HG03439 (cell line): ENCODE measurements at regions not wholly inside any gene's neighbourhood (a gene's known extent, or its start where the extent isn't known, plus 50 kb on each side); places are given as distances from the start of the nearest gene placed in this dataset.
"Not testable (repeated sequence)": the region's sequence is repeated elsewhere in the genome, so short reads cannot be mapped to it uniquely, and the experiment has no call there.

ENCODE experiments used
- ATAC-seq: cut with Tn5 transposase; IDR thresholded peaks from one replicate; pipeline ENCODE4 v1.9.1; 2021; ENCODE audit warnings: mild to moderate bottlenecking, moderate library complexity; ENCODE audit not compliant: unreplicated experiment

DNA sequence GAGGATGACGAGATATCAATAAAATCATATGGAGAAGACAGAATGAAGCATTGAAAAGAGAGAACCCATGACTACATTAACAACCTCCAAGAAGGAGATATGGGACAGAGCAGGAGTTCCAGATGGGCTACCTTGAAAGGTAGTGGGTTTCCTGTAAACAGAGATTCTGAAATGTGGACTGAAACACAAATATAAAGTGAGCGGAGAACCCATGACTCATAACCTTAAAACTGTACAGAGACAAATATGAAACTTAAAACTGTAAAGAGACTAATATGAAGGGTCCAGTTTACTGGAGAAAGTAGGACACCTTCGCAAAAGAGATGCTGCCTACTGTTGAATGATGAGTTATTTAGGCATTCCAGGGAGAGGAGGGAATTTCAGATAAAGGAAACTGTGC lies 383.7 kb downstream of the CAAP1 start:
- no peak for ATAC-seq

DNA sequence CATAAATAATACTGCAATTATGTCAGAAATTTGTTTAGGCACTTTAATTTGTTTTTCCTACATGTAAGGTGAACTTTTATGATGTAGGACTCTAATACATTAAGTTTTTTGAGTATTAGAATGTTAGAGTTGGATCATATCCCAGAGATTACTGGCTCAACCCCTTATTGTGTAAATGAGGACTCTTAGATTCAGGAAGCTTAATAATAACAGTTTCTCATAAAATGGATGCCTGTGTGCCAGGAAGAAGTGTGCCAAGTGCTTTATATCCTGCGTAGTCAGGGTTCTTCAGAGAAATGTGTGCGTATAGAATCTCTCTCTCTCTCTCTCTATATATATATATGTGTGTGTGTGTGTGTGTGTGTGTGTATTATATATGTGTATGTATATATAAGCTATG lies 388.5 kb downstream of the CAAP1 start:
- ATAC-seq, result no peak

- ATAC-seq, result no peak
Observed at GRCh38 chr9:26502311-26502710, 390.3 kb downstream of the CAAP1 start.

DNA sequence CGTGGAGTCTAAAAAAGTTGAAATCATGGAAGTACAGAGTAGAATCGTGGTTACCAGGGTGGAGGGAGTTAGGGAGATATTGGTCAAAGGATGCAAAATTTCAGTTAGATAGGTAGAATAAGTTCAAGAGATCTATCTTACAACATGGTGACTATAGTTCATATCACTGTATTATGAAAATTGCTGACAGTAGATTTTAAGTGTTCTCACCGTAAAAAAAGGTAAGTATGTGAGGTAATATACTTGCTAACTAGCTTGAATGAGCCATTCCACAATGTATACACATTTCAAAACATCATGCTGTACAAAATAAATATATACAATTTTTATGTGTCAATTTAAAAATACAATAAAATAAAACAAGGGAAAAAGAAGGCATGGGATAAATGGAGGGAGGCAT lies 392.1 kb downstream of the CAAP1 start:
- ATAC-seq, result no peak

GRCh38 chr9:26492608-26493521 lies 399.7 kb downstream of the CAAP1 start:
- not testable (repeated sequence) for ATAC-seq

DNA sequence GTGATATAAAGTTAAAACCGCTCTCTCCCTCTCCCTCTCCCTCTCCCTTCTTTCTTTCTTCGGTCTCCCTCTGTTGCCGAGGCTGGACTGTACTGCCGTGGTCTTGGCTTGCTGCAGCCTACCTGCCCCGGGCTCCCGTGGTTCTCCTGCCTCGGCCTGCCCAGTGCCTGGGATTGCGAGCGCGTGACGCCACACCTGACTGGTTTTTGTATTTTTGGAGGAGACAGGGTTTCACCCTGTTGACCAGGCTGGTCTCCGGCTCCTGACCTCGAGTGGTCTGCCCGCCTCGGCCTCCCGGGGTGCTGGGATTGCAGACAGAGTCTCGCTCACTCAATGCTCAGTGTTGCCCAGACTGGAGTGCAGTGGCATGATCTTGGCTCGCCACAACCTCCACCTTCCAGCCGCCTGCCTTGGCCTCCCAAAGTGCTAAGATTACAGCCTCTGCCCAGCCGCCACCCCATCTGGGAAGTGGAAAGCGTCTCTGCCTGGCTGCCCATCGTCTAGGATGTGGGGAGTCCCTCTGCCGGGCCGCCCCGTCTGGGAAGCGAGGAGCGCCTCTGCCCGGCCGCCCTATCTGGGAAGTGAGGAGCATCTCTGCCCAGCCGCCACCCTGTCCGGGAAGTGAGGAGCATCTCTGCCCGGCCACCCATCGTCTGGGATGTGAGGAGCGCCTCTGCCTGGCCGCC lies 400.5 kb downstream of the CAAP1 start:
- ATAC-seq, result not testable (repeated sequence)

GRCh38 chr9:26483991-26484390 lies 408.6 kb downstream of the CAAP1 start:
- ATAC-seq, result no peak

DNA sequence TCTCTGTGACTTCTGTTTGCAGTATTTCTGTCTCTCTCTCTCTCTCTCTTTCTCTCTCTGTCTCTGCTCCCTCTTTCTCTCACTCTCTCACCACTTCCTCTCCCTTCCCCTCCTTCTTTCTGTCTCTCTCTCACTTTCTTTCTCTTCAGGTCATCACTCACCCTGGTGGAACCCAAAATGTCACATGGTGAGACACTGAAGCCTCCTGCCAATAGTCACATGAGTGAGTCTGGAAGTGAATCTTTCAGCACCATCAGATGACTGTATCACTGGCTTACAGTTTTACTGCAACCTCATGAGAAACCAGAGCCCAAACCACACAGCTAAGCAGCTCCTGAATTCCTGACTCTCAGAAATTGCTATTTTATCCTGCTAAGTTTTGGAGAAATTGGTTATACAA lies 414.6 kb downstream of the CAAP1 start:
- no peak for ATAC-seq

DNA sequence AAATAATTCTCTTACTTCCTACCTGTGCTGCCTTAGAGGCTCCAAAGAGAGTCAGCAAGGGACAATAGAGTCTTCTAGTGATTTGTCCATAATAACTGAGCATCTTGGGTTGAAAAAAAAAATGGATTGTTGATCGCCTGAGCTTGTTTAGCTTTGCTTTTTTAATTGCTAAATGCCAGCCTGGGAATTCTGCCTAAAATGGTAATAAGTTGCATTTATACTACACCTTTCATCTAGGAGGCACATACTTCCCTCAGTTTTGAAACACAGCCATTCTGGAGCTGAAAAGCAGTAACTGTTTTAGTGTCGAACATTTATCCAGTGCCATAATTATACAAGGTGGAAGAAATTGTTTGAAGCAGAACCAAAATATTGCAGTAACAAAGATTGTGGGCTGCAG lies 421.3 kb downstream of the CAAP1 start:
- no peak for ATAC-seq

GRCh38 chr9:26470284-26470683 lies 422.3 kb downstream of the CAAP1 start:
- no peak for ATAC-seq

GRCh38 chr9:26463837-26464236 lies 428.8 kb downstream of the CAAP1 start:
- ATAC-seq, result no peak

DNA sequence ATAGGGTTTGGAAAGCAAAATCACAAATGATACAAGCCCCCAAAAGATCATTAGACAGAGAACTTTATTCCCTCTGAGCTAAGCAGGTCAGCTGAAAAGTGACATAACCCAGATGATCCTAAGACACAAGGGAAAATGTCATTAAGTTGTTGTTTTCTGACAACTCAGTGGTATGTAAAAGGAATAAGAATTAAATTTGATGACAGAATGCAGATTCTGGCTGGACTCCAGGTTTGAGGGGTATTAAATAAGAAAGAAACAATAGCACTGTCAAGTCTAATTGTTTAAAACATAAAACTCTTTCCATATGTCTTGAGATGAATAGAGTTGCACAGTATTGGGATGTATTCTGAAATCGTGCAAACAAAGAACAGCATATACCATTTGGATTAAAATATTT lies 429.9 kb downstream of the CAAP1 start:
- no peak for ATAC-seq

DNA sequence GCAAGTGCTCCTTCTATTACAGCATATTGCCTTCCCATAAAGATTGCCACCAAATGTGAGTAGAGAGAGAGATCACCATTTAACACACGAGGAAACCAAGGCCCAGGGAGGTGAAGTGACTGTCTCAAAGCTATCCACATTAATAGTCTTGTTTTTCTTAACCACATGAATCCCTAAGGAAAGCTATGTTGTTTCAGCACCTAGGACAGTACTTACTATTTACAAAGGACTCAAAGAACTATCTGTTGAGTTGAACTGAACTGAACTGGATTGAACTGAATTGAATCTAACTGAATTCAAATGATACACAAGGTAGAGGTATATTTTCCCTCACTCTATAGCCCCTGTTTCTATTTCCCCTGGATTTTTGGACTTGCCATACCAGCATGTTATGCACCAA lies 430.4 kb downstream of the CAAP1 start:
- no peak for ATAC-seq

DNA sequence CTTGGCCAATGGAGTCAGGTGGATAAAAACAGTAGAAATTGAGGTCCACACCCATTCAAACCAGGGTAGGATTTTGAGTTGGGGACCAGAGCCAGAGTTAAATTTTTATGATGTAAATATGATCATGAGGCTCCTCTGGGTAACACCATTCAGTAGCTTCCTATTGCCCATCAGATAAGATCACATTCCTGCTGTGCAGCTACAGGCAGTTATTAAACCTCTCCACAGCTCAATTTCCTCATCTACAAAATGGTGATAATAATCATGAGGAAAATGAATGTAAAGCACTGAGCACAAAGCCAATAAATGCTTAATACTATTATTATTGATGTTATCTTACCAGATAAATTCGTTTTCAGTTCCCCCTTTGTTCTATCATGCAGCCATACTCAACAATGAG lies 432.0 kb downstream of the CAAP1 start:
- no peak for ATAC-seq

DNA sequence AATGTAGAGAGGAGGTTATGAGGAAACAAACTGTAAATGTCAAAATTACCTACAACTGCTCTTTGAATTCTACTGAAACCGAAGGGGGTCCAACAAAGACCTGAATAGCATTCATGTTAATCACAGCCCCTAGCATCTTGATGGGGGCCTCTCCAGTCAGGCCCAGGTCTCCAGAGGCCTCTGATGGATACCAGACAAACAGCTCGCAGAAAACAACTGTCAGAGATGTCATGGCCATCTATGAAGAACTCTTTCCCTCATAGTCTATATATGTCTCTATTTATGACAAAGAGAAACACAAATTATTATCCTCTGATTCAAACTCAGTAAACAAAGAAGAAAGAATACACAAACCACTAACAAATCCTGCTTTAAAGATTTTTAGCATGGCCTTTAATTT lies 432.6 kb downstream of the CAAP1 start:
- ATAC-seq, result no peak

GRCh38 chr9:26458054-26458453 lies 434.5 kb downstream of the CAAP1 start:
- ATAC-seq, result no peak

DNA sequence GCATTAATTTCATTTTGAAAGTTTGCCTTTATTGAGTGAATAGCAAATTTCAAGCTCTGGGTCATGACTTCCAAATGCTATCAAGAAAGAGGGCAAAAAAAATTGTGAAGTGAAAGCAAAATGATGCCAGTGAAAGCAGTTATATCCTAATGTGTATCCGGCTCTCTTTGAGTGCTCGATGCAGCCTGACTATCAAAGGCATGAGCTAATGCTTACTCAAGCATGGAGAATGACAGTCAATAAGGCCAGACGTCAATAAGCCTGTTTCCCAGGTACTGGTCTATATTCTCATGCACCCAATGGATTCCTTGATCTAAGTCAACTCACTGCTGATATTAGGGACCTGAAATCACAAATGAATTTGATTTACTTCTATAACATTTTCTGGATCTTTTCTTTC lies 435.5 kb downstream of the CAAP1 start:
- ATAC-seq, result no peak

DNA sequence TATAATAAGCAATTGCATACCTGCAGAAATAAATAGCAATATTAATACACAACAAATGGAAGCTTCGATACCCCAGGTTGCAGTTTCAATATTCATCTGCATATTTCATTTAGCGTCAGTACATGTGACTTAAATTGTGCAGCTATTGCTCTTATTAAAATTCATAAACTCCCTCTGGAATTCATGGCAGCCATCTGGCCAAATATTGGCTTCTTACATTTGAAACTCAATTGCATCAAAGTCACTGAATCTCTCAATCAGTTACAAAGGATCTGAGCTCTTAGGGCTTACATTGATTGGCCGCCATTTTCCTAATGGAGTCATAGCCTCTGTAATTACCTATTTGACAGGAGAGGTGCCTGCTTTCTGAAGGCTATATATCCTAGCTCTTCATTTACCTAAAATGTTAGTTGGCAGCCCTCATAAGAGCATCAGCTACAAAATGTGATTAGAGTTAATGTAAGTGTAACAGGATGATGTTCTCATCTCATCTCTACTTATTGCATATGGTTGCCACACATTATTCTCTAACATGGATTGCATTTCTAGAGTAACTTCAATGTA lies 453.5 kb downstream of the CAAP1 start:
- no peak for ATAC-seq

DNA sequence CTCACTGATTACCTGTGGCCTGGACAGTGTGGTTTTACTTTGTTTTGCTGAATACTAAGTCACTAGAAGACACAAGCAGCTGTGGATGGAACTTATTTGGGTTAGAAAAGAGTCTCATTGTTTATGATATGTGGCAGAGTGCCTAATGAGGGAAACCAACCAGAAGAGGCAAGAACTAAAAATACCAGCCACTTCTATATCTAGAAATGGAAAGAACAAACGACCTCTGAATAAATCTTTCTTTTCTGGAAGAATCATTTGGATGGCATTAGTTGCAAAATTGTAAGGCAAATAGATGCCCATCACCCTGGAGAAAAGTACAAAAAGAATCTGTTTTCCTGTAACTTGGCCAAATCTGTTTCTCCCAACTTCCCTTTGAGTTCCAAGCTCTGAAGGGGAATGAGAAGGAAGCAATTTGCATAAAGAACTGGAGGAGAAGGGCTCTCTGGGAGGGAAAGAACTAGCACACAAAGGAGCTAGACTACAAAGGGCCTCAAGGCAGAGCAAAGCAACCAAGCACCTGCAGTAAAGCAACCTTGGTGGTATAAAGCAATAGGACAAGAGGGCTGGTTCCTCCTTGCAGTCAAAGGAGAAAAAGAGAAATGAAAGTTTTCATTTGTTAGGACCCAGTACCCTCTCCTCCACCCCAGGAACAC lies 455.4 kb downstream of the CAAP1 start:
- ATAC-seq, result no peak

- ATAC-seq, result no peak
Observed at GRCh38 chr9:26426551-26427131, 466.0 kb downstream of the CAAP1 start.

GRCh38 chr9:26418480-26418879 lies 474.1 kb downstream of the CAAP1 start:
- ATAC-seq, result no peak
